HepG2 (cell line): ENCODE measurements at regions not wholly inside any gene's neighbourhood (a gene's known extent, or its start where the extent isn't known, plus 50 kb on each side); places are given as distances from the start of the nearest gene placed in this dataset.

ENCODE experiments used
- ATAC-seq: fragments of 200-7000 bp; cut with Tn5 transposase; 3 replicates; pipeline ENCODE4 v1.9.1; 2020; ENCODE audit warnings: mild to moderate bottlenecking, moderate library complexity
- BruUV-seq: library from RNA; stranded (reverse); fragments of 400-500 nt; replicated peaks from 2 replicates; lab custom pipeline; 2021; lab: Mats Ljungman, UMichigan
- CTCF ChIA-PET: fragments of 300-600 bp; formaldehyde crosslinking; extraction: SDS; loops from one replicate; lab custom pipeline; 2021; ENCODE audit warnings: low total read pairs, inconsistent platforms, low intra/inter-chr PET ratio; lab: Yijun Ruan, JAX
- POLR2A ChIA-PET: fragments of 350-600 bp; sonication (Branson Sonifier 250); formaldehyde crosslinking; loops from one replicate; lab custom pipeline; 2020; ENCODE audit warnings: antibody characterized with exemption, inconsistent platforms; lab: Yijun Ruan, JAX
- DNase-seq: peaks from one replicate; pipeline ENCODE4 v3.0.0-alpha.2; 2015; ENCODE audit warnings: low spot score
- FAIRE-seq: peaks from 3 replicates; lab custom pipeline; 2011; peaks lifted over from hg19 to GRCh38; lab: Jason Lieb, UNC
- H2AFZ ChIP-seq: one replicate; pipeline ENCODE4 v1.6.1; 2011; ENCODE audit warnings: low read length, inconsistent platforms
- H3K27ac ChIP-seq: fragments of 300-600 bp; 3 replicates; pipeline ENCODE4 v1.8.0; 2011; ENCODE audit warnings: mixed run types, mild to moderate bottlenecking, mixed read lengths, low read length, inconsistent platforms; ENCODE audit not compliant: insufficient read depth; ENCODE audit errors: extremely low read length
- H3K27me3 ChIP-seq, 2 experiments: fragments of 200-600 bp in 1 of 2; 2 replicates in 1 of 2; 3 replicates in 1 of 2; pipeline versions ENCODE4 v1.6.0 to v1.8.0; 2011; ENCODE audit warnings: low read length in 2 of 2, mild to moderate bottlenecking in 2 of 2, moderate library complexity in 2 of 2, inconsistent platforms in 1 of 2; ENCODE audit not compliant: insufficient read depth in 2 of 2, control insufficient read depth in 1 of 2
- H3K36me3 ChIP-seq, 2 experiments: fragments of 200-600 bp in 1 of 2; replicated peaks in 1 of 2; 2 replicates in 1 of 2; 3 replicates in 1 of 2; pipeline versions ENCODE4 v1.5.1 to v1.8.0; 2011; ENCODE audit warnings: low read length in 2 of 2, inconsistent platforms in 1 of 2; ENCODE audit not compliant: insufficient read depth in 2 of 2, control insufficient read depth in 1 of 2
- H3K4me1 ChIP-seq: 2 replicates; pipeline ENCODE4 v1.5.1; 2012; ENCODE audit warnings: low read length, inconsistent platforms; ENCODE audit not compliant: insufficient read depth
- H3K4me2 ChIP-seq: 2 replicates; pipeline ENCODE4 v1.6.0; 2011; ENCODE audit warnings: low read depth, low read length, inconsistent platforms
- H3K4me3 ChIP-seq, 3 experiments: fragments of 200-600 bp in 1 of 3; sonication (generic), shearing (Covaris generic) in 1 of 3; replicated peaks in 1 of 3; 2 replicates each; pipeline ENCODE4 v1.5.1; 2011 to 2016; ENCODE audit warnings: low read length in 3 of 3, inconsistent platforms in 2 of 3, low read depth in 2 of 3, mild to moderate bottlenecking in 2 of 3, control low read depth in 1 of 3, mixed read lengths in 1 of 3; ENCODE audit not compliant: insufficient read depth in 1 of 3
- H3K79me2 ChIP-seq: one replicate; pipeline ENCODE4 v1.6.1; 2011; ENCODE audit warnings: low read length, inconsistent platforms; ENCODE audit not compliant: insufficient read depth
- H3K9ac ChIP-seq: 2 replicates; pipeline ENCODE4 v1.6.0; 2011; ENCODE audit warnings: mild to moderate bottlenecking, low read depth, low read length, inconsistent platforms; ENCODE audit not compliant: insufficient read depth
- H3K9me3 ChIP-seq: 2 replicates; pipeline ENCODE4 v1.5.1; 2012; ENCODE audit warnings: mild to moderate bottlenecking, low read length
- H4K20me1 ChIP-seq: 2 replicates; pipeline ENCODE4 v1.6.0; 2011; ENCODE audit warnings: inconsistent platforms, mild to moderate bottlenecking, low read length, moderate library complexity; ENCODE audit not compliant: insufficient read depth
- CCDC6 ChIP-seq: sonication (generic); formaldehyde crosslinking; IDR thresholded peaks from 2 replicates; pipeline ENCODE4 v1.8.1; 2022; ENCODE audit warnings: mild to moderate bottlenecking, missing genetic modification reagents, moderate library complexity
- SSRP1 ChIP-seq: IDR thresholded peaks from 2 replicates; pipeline ENCODE4 v1.6.1; 2016; ENCODE audit warnings: control low read depth
- WGBS: methylation state at CpG from one replicate; pipeline ENCODE4 v1.1.6; 2017; ENCODE audit warnings: low lambda C conversion rate; 5-methylcytosine and 5-hydroxymethylcytosine counted together
- in situ Hi-C: cut with HindIII; loops from 2 replicates; pipeline ENCODE4 v1.10.0; 2017; ENCODE audit warnings: low pct_unique_long_range_greater_than_20kb; ENCODE audit not compliant: extremely low pct_ligation_motif_present
- intact Hi-C: fragments of 100-400 bp; cut with micrococcal nuclease; formaldehyde crosslinking; loops from one replicate; pipeline ENCODE4 v1.10.0; 2022; ENCODE audit not compliant: unreplicated experiment
- TF ChIP-seq, protein P1 (sequence below): sonication (generic); formaldehyde crosslinking; IDR thresholded peaks from 2 replicates; pipeline ENCODE4 v1.4.0; 2020; ENCODE audit warnings: missing genetic modification reagents, mild to moderate bottlenecking, borderline replicate concordance

- TF ChIP-seq, protein P1, sequence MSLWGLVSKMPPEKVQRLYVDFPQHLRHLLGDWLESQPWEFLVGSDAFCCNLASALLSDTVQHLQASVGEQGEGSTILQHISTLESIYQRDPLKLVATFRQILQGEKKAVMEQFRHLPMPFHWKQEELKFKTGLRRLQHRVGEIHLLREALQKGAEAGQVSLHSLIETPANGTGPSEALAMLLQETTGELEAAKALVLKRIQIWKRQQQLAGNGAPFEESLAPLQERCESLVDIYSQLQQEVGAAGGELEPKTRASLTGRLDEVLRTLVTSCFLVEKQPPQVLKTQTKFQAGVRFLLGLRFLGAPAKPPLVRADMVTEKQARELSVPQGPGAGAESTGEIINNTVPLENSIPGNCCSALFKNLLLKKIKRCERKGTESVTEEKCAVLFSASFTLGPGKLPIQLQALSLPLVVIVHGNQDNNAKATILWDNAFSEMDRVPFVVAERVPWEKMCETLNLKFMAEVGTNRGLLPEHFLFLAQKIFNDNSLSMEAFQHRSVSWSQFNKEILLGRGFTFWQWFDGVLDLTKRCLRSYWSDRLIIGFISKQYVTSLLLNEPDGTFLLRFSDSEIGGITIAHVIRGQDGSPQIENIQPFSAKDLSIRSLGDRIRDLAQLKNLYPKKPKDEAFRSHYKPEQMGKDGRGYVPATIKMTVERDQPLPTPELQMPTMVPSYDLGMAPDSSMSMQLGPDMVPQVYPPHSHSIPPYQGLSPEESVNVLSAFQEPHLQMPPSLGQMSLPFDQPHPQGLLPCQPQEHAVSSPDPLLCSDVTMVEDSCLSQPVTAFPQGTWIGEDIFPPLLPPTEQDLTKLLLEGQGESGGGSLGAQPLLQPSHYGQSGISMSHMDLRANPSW (CRISPR knock-in tag) = no peak
Measured at GRCh38 chr2:191567206-191567605, 110.7 kb upstream of the NABP1 start (continued).

GRCh38 chr2:191569025-191569424 lies 108.9 kb upstream of the NABP1 start:
- TF ChIP-seq SSRP1 (CRISPR knock-in tag) (no peak), CCDC6 (no peak)
- no TSS peak for BruUV-seq
- DNase-seq = no peak
- in situ Hi-C loops = loop anchor here (5.0 kb wide), 1 partner anchor 123 kb away; no protein-coding TSS in a partner anchor
- Histone ChIP-seq H4K20me1 (no peaks in the 10 kb centered on the region), H3K27me3 (no peaks in the 10 kb centered on the region), H3K9ac (no peak overlapping the region), H3K9me3 (no peaks in the 10 kb centered on the region), H3K27ac (no peak overlapping the region), H3K4me1 (peaks cover 11% of the 10 kb centered on the region), H3K79me2 (no peaks in the 10 kb centered on the region), H2AFZ (no peak overlapping the region), H3K36me3 (no peaks in the 10 kb centered on the region), H3K4me2 (no peak overlapping the region), H3K4me3 (no peak overlapping the region)
- CTCF ChIA-PET = no interaction called here
- WGBS = 55% methylated on average over 2 of the region's 2 CpGs
- peak; percentile 51 for ATAC-seq
- no peak for FAIRE-seq
- intact Hi-C loops = no loop called here
- POLR2A ChIA-PET = interaction anchor here (1.1 to 1.7 kb wide), 2 partner anchors 109 to 122 kb away, joined by 4 to 10 read pairs; partner anchors contain the start of gene NABP1
